Vagina (tissue), 2 donors: ENCODE measurements at regions not wholly inside any gene's neighbourhood (a gene's known extent, or its start where the extent isn't known, plus 50 kb on each side); places are given as distances from the start of the nearest gene placed in this dataset.

Experiments
- POLR2A ChIP-seq, 2 donors: fragments of 450-650 bp; IDR thresholded peaks; one replicate each; pipeline ENCODE4 v1.6.1; 2017; ENCODE audit warnings: antibody characterized with exemption in 2 of 2, mild to moderate bottlenecking in 2 of 2, moderate library complexity in 2 of 2
- TF ChIP-seq, protein P1 (sequence below), 3 experiments: fragments of 450-650 bp in 2 of 3; fragments of 200-600 bp in 1 of 3; sonication (generic) in 1 of 3; IDR thresholded peaks; one replicate each; pipeline ENCODE4 v1.5.1; 2017 to 2019; ENCODE audit warnings: antibody characterized with exemption in 3 of 3, mild to moderate bottlenecking in 2 of 3, moderate library complexity in 2 of 3

DNA sequence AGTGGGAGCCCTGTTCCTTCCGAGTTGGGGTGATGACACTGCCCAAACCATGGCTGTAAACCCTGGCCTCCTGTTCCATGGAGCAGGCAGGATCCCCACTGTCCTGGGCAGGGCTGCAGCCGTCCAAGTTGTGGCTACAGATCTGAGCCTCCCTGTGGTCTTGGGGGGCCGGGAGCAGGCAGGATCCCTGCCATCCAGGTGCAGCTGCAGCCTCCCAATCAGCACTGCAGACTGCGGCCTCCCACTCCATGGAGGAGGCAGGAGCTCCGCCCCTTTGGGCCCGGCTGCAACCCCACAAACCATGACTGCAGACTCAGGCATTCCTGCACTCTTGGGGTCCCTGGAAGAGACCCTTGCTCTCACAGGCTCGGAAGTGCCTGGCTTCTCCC lies 872.1 kb upstream of the GJE1 start:
- TF ChIP-seq, protein P1, sequence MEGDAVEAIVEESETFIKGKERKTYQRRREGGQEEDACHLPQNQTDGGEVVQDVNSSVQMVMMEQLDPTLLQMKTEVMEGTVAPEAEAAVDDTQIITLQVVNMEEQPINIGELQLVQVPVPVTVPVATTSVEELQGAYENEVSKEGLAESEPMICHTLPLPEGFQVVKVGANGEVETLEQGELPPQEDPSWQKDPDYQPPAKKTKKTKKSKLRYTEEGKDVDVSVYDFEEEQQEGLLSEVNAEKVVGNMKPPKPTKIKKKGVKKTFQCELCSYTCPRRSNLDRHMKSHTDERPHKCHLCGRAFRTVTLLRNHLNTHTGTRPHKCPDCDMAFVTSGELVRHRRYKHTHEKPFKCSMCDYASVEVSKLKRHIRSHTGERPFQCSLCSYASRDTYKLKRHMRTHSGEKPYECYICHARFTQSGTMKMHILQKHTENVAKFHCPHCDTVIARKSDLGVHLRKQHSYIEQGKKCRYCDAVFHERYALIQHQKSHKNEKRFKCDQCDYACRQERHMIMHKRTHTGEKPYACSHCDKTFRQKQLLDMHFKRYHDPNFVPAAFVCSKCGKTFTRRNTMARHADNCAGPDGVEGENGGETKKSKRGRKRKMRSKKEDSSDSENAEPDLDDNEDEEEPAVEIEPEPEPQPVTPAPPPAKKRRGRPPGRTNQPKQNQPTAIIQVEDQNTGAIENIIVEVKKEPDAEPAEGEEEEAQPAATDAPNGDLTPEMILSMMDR (IDR thresholded peaks at IDR 0.05) = no peak
- TF ChIP-seq POLR2A (IDR thresholded peaks at IDR 0.05) = no peak
